GM12891 (cell line): ENCODE measurements at regions not wholly inside any gene's neighbourhood (a gene's known extent, or its start where the extent isn't known, plus 50 kb on each side); places are given as distances from the start of the nearest gene placed in this dataset.

Experiments
- POLR2A ChIP-seq: IDR thresholded peaks from 2 replicates; pipeline ENCODE4 v1.6.1; 2011; ENCODE audit warnings: low read depth, low read length, control low read depth
- POLR2AphosphoS5 ChIP-seq: IDR thresholded peaks from 2 replicates; pipeline ENCODE4 v1.6.1; 2011; ENCODE audit warnings: low read depth, low read length, control low read depth
- SPI1 ChIP-seq: IDR thresholded peaks from 2 replicates; pipeline ENCODE4 v1.6.1; 2011; ENCODE audit warnings: low read depth, low read length, control low read depth

DNA sequence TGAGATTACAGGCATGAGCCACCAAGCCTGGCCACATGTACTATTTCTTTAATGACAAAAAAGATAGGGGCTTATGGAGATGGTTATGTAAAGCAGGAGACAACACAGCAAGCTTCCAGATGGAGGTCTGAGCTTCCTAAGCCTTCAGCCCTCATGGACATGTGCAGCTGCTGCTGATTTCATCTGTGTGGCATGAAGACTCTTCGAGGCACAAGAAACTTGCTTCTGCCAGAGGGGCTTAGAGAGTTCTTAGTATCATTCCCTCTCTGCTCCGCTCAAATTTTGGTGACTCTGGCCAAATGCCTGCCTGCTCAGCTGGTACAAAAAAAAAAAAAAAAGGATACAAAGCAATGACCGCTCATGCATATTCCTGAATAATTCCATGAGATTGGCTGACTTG lies 552.5 kb downstream of the TYW1 start:
- TF ChIP-seq POLR2A: no peak
- no peak for TF ChIP-seq POLR2AphosphoS5
- TF ChIP-seq SPI1: no peak
